K562 (cell line): ENCODE measurements at regions not wholly inside any gene's neighbourhood (a gene's known extent, or its start where the extent isn't known, plus 50 kb on each side); places are given as distances from the start of the nearest gene placed in this dataset.
A peak's percentile ranks its signal among the peaks of the same experiment; 100 is the strongest.

ENCODE experiments used
- ATAC-seq: fragments of 200-7000 bp; cut with Tn5 transposase; 3 replicates; pipeline ENCODE4 v1.9.1; 2020; ENCODE audit warnings: moderate library complexity
- BruUV-seq: library from RNA; stranded (reverse); fragments of 400-500 nt; replicated peaks from 2 replicates; lab custom pipeline; 2021; lab: Mats Ljungman, UMichigan
- CTCF ChIA-PET: fragments of 300-600 bp; formaldehyde crosslinking; extraction: SDS; loops from one replicate; lab custom pipeline; 2021; ENCODE audit warnings: low intra/inter-chr PET ratio; lab: Yijun Ruan, JAX
- POLR2A ChIA-PET: fragments of 300-600, 350-650 bp; sonication (Branson Sonifier 250); formaldehyde crosslinking; extraction: SDS; loops from one replicate; lab custom pipeline; 2021; ENCODE audit warnings: antibody characterized with exemption, inconsistent platforms; lab: Yijun Ruan, JAX
- DNase-seq, 4 experiments: peaks; one replicate each; pipeline versions ENCODE4 v3.0.0 to v3.0.0-alpha.2; 2011 to 2018; ENCODE audit warnings: low spot score in 3 of 4, mixed read lengths in 3 of 4; ENCODE audit errors: extremely low read depth in 1 of 4
- FAIRE-seq: peaks from 2 replicates; lab custom pipeline; 2011; peaks lifted over from hg19 to GRCh38; lab: Jason Lieb, UNC
- H2AFZ ChIP-seq: 2 replicates; pipeline ENCODE4 v1.6.0; 2011; ENCODE audit warnings: low read depth, low read length, control low read depth, inconsistent platforms
- H3K27ac ChIP-seq: fragments of 200-600 bp; 3 replicates; pipeline ENCODE4 v1.8.0; 2011; ENCODE audit warnings: low read depth, mild to moderate bottlenecking, control low read depth, inconsistent platforms, low read length, moderate library complexity, mixed read lengths; ENCODE audit errors: extremely low read depth
- H3K27me3 ChIP-seq, 2 experiments: fragments of 300-600 bp in 1 of 2; 2 replicates in 1 of 2; 3 replicates in 1 of 2; pipeline versions ENCODE4 v1.6.0 to v1.8.0; 2011; ENCODE audit warnings: inconsistent platforms in 2 of 2, low read length in 2 of 2, mild to moderate bottlenecking in 1 of 2, mixed read lengths in 1 of 2, moderate library complexity in 1 of 2; ENCODE audit not compliant: control insufficient read depth in 2 of 2, insufficient read depth in 2 of 2
- H3K36me3 ChIP-seq: fragments of 300-600 bp; 3 replicates; pipeline ENCODE4 v1.8.0; 2011; ENCODE audit warnings: mild to moderate bottlenecking, low read length, inconsistent platforms; ENCODE audit not compliant: control insufficient read depth, insufficient read depth
- H3K4me1 ChIP-seq, 2 experiments: fragments of 200-600 bp in 1 of 2; replicated peaks in 1 of 2; 2 replicates in 1 of 2; 3 replicates in 1 of 2; pipeline versions ENCODE4 v1.5.1 to v1.8.0; 2011; ENCODE audit warnings: inconsistent platforms in 2 of 2, low read length in 2 of 2, mild to moderate bottlenecking in 1 of 2, mixed read lengths in 1 of 2, moderate library complexity in 1 of 2; ENCODE audit not compliant: control insufficient read depth in 2 of 2, insufficient read depth in 2 of 2
- H3K4me2 ChIP-seq: 2 replicates; pipeline ENCODE4 v1.6.1; 2011; ENCODE audit warnings: low read length, control low read depth, inconsistent platforms, mixed read lengths; ENCODE audit not compliant: insufficient read depth
- H3K4me3 ChIP-seq: fragments of 200-600 bp; sonication (generic), shearing (Covaris generic); 2 replicates; pipeline ENCODE4 v1.5.1; 2016; ENCODE audit warnings: control low read depth, inconsistent platforms
- H3K79me2 ChIP-seq: fragments of 200-600 bp; 3 replicates; pipeline ENCODE4 v1.8.0; 2011; ENCODE audit warnings: low read length, inconsistent platforms; ENCODE audit not compliant: control insufficient read depth, insufficient read depth
- H3K9ac ChIP-seq, 2 experiments: 2 replicates each; pipeline versions ENCODE4 v1.6.0 to v1.6.1; 2011; ENCODE audit warnings: low read depth in 2 of 2, low read length in 2 of 2, control low read depth in 1 of 2, inconsistent platforms in 1 of 2, mild to moderate bottlenecking in 1 of 2, mixed read lengths in 1 of 2; ENCODE audit not compliant: insufficient read depth in 1 of 2
- H3K9me1 ChIP-seq: one replicate; pipeline ENCODE4 v1.6.0; 2011; ENCODE audit warnings: inconsistent platforms, mild to moderate bottlenecking, low read length, moderate library complexity; ENCODE audit not compliant: control insufficient read depth, insufficient read depth
- H3K9me3 ChIP-seq: replicated peaks from 2 replicates; pipeline ENCODE4 v1.5.1; 2011; ENCODE audit warnings: low read depth, low read length, inconsistent platforms; ENCODE audit not compliant: control insufficient read depth, insufficient read depth
- H4K20me1 ChIP-seq: replicated peaks from 2 replicates; pipeline ENCODE4 v1.6.1; 2011; ENCODE audit warnings: low read length, inconsistent platforms, mixed read lengths; ENCODE audit not compliant: control insufficient read depth, insufficient read depth
- CBFA2T3 ChIP-seq: fragments of 450-650 bp; IDR thresholded peaks from 2 replicates; pipeline ENCODE4 v1.6.1; 2017
- CTCF ChIP-seq, 3 experiments: IDR thresholded peaks in 2 of 3; conservative IDR thresholded peaks in 1 of 3; 2 replicates each; pipeline ENCODE4 v1.5.1; 2011 to 2012; ENCODE audit warnings: low read length in 3 of 3, mild to moderate bottlenecking in 3 of 3, control low read depth in 2 of 3, improper control_type of control experiment in 1 of 3, inconsistent platforms in 1 of 3, low read depth in 1 of 3, mixed read lengths in 1 of 3, moderate library complexity in 1 of 3; ENCODE audit not compliant: insufficient read depth in 2 of 3
- KAT7 ChIP-seq: sonication (generic); formaldehyde crosslinking; IDR thresholded peaks from 2 replicates; pipeline ENCODE4 v1.8.0; 2022; ENCODE audit warnings: missing genetic modification reagents, mild to moderate bottlenecking, borderline replicate concordance
- LARP7 ChIP-seq: fragments of 450-650 bp; IDR thresholded peaks from 2 replicates; pipeline ENCODE4 v1.6.1; 2016
- NFE2L1 ChIP-seq: fragments of 450-650 bp; IDR thresholded peaks from 2 replicates; pipeline ENCODE4 v1.6.1; 2016; ENCODE audit warnings: missing genetic modification characterization, low read depth, mild to moderate bottlenecking, missing compliant biosample characterization, moderate library complexity, borderline replicate concordance
- WGBS: fragments of 100-300 bp; shearing (Covaris generic); methylation state at CpG from one replicate; pipeline ENCODE4 v1.1.6; 2016; ENCODE audit warnings: low coverage, mixed read lengths; ENCODE audit not compliant: insufficient coverage; ENCODE audit errors: missing lambda C conversion rate; 5-methylcytosine and 5-hydroxymethylcytosine counted together
- in situ Hi-C: fragments of 300-500 bp; cut with MboI; formaldehyde crosslinking; loops from 4 replicates; pipeline ENCODE4 v1.15.0; 2018; ENCODE audit warnings: inconsistent platforms, mixed read lengths
- intact Hi-C: fragments of 100-400 bp; cut with micrococcal nuclease; formaldehyde crosslinking; loops from 2 replicates; pipeline ENCODE4 v1.14.2; 2022
- TF ChIP-seq, protein P1 (sequence below), 2 experiments: fragments of 450-650 bp; formaldehyde crosslinking in 1 of 2; IDR thresholded peaks; 2 replicates each; pipeline versions ENCODE4 v1.4.0 to v1.6.1; 2014 to 2020; ENCODE audit warnings: mild to moderate bottlenecking in 2 of 2, borderline replicate concordance in 1 of 2, low read depth in 1 of 2
- TF ChIP-seq, protein P2 (sequence below): IDR thresholded peaks from 2 replicates; pipeline ENCODE4 v1.6.1; 2012; ENCODE audit warnings: low read depth, low read length, improper control_type of control experiment, borderline replicate concordance

- in situ Hi-C loops (no loop called here), intact Hi-C loops (no loop called here)
- no peak overlapping the region for H3K27ac ChIP-seq
- CTCF ChIA-PET = interaction anchor here (0.6 kb wide), 1 partner anchor 12 kb away, joined by 3 read pairs; no protein-coding TSS in a partner anchor
- no peak overlapping the region for H3K9ac ChIP-seq
- H2AFZ ChIP-seq = no peak overlapping the region
- peak; percentile 24 to 34 (median 27) for DNase-seq
- no peaks in the 10 kb centered on the region for H3K36me3 ChIP-seq
- peak; percentile 68; the same call in 2 of the 3 replicates for ATAC-seq
- no peaks in the 10 kb centered on the region for H4K20me1 ChIP-seq
- POLR2A ChIA-PET = no interaction called here
- no peaks in the 10 kb centered on the region for H3K4me1 ChIP-seq
- peak; percentile 62 for FAIRE-seq
- 8% methylated on average over 2 of the region's 2 CpGs for WGBS
- no peaks in the 10 kb centered on the region for H3K9me3 ChIP-seq
- no peaks in the 10 kb centered on the region for H3K27me3 ChIP-seq
- H3K9me1 ChIP-seq = no peaks in the 10 kb centered on the region
- H3K4me2 ChIP-seq = no peak overlapping the region
- no peak overlapping the region for H3K4me3 ChIP-seq
- H3K79me2 ChIP-seq = no peaks in the 10 kb centered on the region
- BruUV-seq = no TSS peak
- TF ChIP-seq LARP7 (no peak), CBFA2T3 (no peak), KAT7 (no peak), NFE2L1 (no peak), CTCF (IDR thresholded peaks at IDR 0.05 in 2 of 3, conservative IDR thresholded peaks at IDR 0.05 in 1 of 3; ENCODE audit: insufficient read depth in 2 of 3, low read depth in 1 of 3, low read length in 3 of 3) (peak; percentile 38 to 73 (median 55); a peak in 5 of 6 replicates)
- TF ChIP-seq, protein P1, sequence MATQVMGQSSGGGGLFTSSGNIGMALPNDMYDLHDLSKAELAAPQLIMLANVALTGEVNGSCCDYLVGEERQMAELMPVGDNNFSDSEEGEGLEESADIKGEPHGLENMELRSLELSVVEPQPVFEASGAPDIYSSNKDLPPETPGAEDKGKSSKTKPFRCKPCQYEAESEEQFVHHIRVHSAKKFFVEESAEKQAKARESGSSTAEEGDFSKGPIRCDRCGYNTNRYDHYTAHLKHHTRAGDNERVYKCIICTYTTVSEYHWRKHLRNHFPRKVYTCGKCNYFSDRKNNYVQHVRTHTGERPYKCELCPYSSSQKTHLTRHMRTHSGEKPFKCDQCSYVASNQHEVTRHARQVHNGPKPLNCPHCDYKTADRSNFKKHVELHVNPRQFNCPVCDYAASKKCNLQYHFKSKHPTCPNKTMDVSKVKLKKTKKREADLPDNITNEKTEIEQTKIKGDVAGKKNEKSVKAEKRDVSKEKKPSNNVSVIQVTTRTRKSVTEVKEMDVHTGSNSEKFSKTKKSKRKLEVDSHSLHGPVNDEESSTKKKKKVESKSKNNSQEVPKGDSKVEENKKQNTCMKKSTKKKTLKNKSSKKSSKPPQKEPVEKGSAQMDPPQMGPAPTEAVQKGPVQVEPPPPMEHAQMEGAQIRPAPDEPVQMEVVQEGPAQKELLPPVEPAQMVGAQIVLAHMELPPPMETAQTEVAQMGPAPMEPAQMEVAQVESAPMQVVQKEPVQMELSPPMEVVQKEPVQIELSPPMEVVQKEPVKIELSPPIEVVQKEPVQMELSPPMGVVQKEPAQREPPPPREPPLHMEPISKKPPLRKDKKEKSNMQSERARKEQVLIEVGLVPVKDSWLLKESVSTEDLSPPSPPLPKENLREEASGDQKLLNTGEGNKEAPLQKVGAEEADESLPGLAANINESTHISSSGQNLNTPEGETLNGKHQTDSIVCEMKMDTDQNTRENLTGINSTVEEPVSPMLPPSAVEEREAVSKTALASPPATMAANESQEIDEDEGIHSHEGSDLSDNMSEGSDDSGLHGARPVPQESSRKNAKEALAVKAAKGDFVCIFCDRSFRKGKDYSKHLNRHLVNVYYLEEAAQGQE (IDR thresholded peaks at IDR 0.05; ENCODE audit: borderline replicate concordance) = peak; percentile 19; the same call in 1 of the 2 replicates
- TF ChIP-seq, protein P1 (CRISPR knock-in tag; IDR thresholded peaks at IDR 0.05; ENCODE audit: low read depth) = no peak
- TF ChIP-seq, protein P2, sequence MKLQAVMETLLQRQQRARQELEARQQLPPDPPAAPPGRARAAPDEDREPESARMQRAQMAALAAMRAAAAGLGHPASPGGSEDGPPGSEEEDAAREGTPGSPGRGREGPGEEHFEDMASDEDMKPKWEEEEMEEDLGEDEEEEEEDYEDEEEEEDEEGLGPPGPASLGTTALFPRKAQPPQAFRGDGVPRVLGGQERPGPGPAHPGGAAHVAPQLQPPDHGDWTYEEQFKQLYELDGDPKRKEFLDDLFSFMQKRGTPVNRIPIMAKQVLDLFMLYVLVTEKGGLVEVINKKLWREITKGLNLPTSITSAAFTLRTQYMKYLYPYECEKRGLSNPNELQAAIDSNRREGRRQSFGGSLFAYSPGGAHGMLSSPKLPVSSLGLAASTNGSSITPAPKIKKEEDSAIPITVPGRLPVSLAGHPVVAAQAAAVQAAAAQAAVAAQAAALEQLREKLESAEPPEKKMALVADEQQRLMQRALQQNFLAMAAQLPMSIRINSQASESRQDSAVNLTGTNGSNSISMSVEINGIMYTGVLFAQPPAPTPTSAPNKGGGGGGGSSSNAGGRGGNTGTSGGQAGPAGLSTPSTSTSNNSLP = peak; percentile 74; the same call in 1 of the 2 replicates
These were observed 175.8 kb upstream of the CHD1 start for GRCh38 chr5:99104538-99105132.
